ENCODE measurements at regions not wholly inside any gene's neighbourhood (a gene's known extent, or its start where the extent isn't known, plus 50 kb on each side); places are given as distances from the start of the nearest gene placed in this dataset.

GRCh38 chr10:4407783-4408182 is 418.2 kb upstream of the AKR1E2 start:
- TF ChIP-seq, protein P1, sequence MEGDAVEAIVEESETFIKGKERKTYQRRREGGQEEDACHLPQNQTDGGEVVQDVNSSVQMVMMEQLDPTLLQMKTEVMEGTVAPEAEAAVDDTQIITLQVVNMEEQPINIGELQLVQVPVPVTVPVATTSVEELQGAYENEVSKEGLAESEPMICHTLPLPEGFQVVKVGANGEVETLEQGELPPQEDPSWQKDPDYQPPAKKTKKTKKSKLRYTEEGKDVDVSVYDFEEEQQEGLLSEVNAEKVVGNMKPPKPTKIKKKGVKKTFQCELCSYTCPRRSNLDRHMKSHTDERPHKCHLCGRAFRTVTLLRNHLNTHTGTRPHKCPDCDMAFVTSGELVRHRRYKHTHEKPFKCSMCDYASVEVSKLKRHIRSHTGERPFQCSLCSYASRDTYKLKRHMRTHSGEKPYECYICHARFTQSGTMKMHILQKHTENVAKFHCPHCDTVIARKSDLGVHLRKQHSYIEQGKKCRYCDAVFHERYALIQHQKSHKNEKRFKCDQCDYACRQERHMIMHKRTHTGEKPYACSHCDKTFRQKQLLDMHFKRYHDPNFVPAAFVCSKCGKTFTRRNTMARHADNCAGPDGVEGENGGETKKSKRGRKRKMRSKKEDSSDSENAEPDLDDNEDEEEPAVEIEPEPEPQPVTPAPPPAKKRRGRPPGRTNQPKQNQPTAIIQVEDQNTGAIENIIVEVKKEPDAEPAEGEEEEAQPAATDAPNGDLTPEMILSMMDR (IDR thresholded peaks at IDR 0.05; ENCODE audit: insufficient read depth, low read length), result no peak
- TF ChIP-seq, protein P2, sequence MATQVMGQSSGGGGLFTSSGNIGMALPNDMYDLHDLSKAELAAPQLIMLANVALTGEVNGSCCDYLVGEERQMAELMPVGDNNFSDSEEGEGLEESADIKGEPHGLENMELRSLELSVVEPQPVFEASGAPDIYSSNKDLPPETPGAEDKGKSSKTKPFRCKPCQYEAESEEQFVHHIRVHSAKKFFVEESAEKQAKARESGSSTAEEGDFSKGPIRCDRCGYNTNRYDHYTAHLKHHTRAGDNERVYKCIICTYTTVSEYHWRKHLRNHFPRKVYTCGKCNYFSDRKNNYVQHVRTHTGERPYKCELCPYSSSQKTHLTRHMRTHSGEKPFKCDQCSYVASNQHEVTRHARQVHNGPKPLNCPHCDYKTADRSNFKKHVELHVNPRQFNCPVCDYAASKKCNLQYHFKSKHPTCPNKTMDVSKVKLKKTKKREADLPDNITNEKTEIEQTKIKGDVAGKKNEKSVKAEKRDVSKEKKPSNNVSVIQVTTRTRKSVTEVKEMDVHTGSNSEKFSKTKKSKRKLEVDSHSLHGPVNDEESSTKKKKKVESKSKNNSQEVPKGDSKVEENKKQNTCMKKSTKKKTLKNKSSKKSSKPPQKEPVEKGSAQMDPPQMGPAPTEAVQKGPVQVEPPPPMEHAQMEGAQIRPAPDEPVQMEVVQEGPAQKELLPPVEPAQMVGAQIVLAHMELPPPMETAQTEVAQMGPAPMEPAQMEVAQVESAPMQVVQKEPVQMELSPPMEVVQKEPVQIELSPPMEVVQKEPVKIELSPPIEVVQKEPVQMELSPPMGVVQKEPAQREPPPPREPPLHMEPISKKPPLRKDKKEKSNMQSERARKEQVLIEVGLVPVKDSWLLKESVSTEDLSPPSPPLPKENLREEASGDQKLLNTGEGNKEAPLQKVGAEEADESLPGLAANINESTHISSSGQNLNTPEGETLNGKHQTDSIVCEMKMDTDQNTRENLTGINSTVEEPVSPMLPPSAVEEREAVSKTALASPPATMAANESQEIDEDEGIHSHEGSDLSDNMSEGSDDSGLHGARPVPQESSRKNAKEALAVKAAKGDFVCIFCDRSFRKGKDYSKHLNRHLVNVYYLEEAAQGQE (IDR thresholded peaks at IDR 0.05; ENCODE audit: insufficient replicate concordance, low read depth), result no peak
- no peak for TF ChIP-seq POLR2AphosphoS5 (IDR thresholded peaks at IDR 0.05; ENCODE audit: low read depth)
